ENCODE measurements at regions not wholly inside any gene's neighbourhood (a gene's known extent, or its start where the extent isn't known, plus 50 kb on each side); places are given as distances from the start of the nearest gene placed in this dataset.

- DNase-seq (ENCODE audit: insufficient read length, low spot score) (no peak), FAIRE-seq (no peak)
- no peak for TF ChIP-seq POLR2A (IDR thresholded peaks at IDR 0.05; ENCODE audit: low read depth, low read length)
Measured at GRCh38 chr6:150651808-150652470, 52.3 kb downstream of the PLEKHG1 start.

- no peak for TF ChIP-seq POLR2A (IDR thresholded peaks at IDR 0.05; ENCODE audit: low read depth, low read length)
- no peak for FAIRE-seq
- DNase-seq (ENCODE audit: insufficient read length, low spot score): no peak
Measured at GRCh38 chr6:150652848-150653613, 53.3 kb downstream of the PLEKHG1 start.

- no peak for FAIRE-seq
- no peak for DNase-seq (ENCODE audit: insufficient read length, low spot score)
- no peak for TF ChIP-seq POLR2A (IDR thresholded peaks at IDR 0.05; ENCODE audit: low read depth, low read length)
Measured at GRCh38 chr6:150654608-150655007, 54.9 kb downstream of the PLEKHG1 start.

GRCh38 chr6:150656156-150656555, 56.5 kb downstream of the PLEKHG1 start:
- no peak for FAIRE-seq
- no peak for TF ChIP-seq POLR2A (IDR thresholded peaks at IDR 0.05; ENCODE audit: low read depth, low read length)
- no peak for DNase-seq (ENCODE audit: insufficient read length, low spot score)

- DNase-seq (ENCODE audit: insufficient read length, low spot score) (no peak), FAIRE-seq (no peak)
- no peak for TF ChIP-seq POLR2A (IDR thresholded peaks at IDR 0.05; ENCODE audit: low read depth, low read length)
Measured at GRCh38 chr6:150658421-150658820, 58.7 kb downstream of the PLEKHG1 start.

GRCh38 chr6:150659046-150659763, 59.5 kb downstream of the PLEKHG1 start:
- DNase-seq (ENCODE audit: insufficient read length, low spot score) (no peak), FAIRE-seq (no peak)
- TF ChIP-seq POLR2A (IDR thresholded peaks at IDR 0.05; ENCODE audit: low read depth, low read length): no peak

GRCh38 chr6:150661216-150662007, 61.7 kb downstream of the PLEKHG1 start:
- DNase-seq (ENCODE audit: insufficient read length, low spot score) (no peak), FAIRE-seq (no peak)
- no peak for TF ChIP-seq POLR2A (IDR thresholded peaks at IDR 0.05; ENCODE audit: low read depth, low read length)

GRCh38 chr6:150662814-150663213, 63.1 kb downstream of the PLEKHG1 start:
- TF ChIP-seq POLR2A (IDR thresholded peaks at IDR 0.05; ENCODE audit: low read depth, low read length): no peak
- no peak for FAIRE-seq
- no peak for DNase-seq (ENCODE audit: insufficient read length, low spot score)

GRCh38 chr6:150664091-150664490, 64.4 kb downstream of the PLEKHG1 start:
- FAIRE-seq (no peak), DNase-seq (ENCODE audit: insufficient read length, low spot score) (no peak)

GRCh38 chr6:150666071-150666470, 66.4 kb downstream of the PLEKHG1 start:
- TF ChIP-seq POLR2A (IDR thresholded peaks at IDR 0.05; ENCODE audit: low read depth, low read length): no peak
- DNase-seq (ENCODE audit: insufficient read length, low spot score): no peak
- no peak for FAIRE-seq

More at GRCh38 chr6:150664091-150664490, 64.4 kb downstream of the PLEKHG1 start:
- no peak for TF ChIP-seq POLR2A (IDR thresholded peaks at IDR 0.05; ENCODE audit: low read depth, low read length)

GRCh38 chr6:150667359-150667758, 67.7 kb downstream of the PLEKHG1 start:
- TF ChIP-seq POLR2A (IDR thresholded peaks at IDR 0.05; ENCODE audit: low read depth, low read length): no peak
- DNase-seq (ENCODE audit: insufficient read length, low spot score): no peak
- no peak for FAIRE-seq

GRCh38 chr6:150667977-150668716, 68.5 kb downstream of the PLEKHG1 start:
- DNase-seq (ENCODE audit: insufficient read length, low spot score): no peak
- FAIRE-seq: no peak

GRCh38 chr6:150668900-150669302, 69.2 kb downstream of the PLEKHG1 start:
- FAIRE-seq (no peak), DNase-seq (ENCODE audit: insufficient read length, low spot score) (no peak)
- TF ChIP-seq POLR2A (IDR thresholded peaks at IDR 0.05; ENCODE audit: low read depth, low read length): no peak

More at GRCh38 chr6:150667977-150668716, 68.5 kb downstream of the PLEKHG1 start:
- no peak for TF ChIP-seq POLR2A (IDR thresholded peaks at IDR 0.05; ENCODE audit: low read depth, low read length)
